ENCODE measurements at regions not wholly inside any gene's neighbourhood (a gene's known extent, or its start where the extent isn't known, plus 50 kb on each side); places are given as distances from the start of the nearest gene placed in this dataset.

GRCh38 chr2:18998491-18998890 lies 359.9 kb downstream of the OSR1 start:
- TF ChIP-seq CTCF (IDR thresholded peaks at IDR 0.05) = no peak
- no peak for TF ChIP-seq POLR2A (IDR thresholded peaks at IDR 0.05)

All from heart left ventricle (tissue), 13 donors.